NT2/D1 (cell line): ENCODE measurements at regions not wholly inside any gene's neighbourhood (a gene's known extent, or its start where the extent isn't known, plus 50 kb on each side); places are given as distances from the start of the nearest gene placed in this dataset.

Experiments used
- SUZ12 ChIP-seq: IDR thresholded peaks from 2 replicates; pipeline ENCODE4 v1.6.1; 2011; ENCODE audit not compliant: insufficient read length, insufficient read depth; ENCODE audit errors: extremely low read depth
- YY1 ChIP-seq: IDR thresholded peaks from 2 replicates; pipeline ENCODE4 v1.6.1; 2011; ENCODE audit not compliant: insufficient read length, insufficient read depth

DNA sequence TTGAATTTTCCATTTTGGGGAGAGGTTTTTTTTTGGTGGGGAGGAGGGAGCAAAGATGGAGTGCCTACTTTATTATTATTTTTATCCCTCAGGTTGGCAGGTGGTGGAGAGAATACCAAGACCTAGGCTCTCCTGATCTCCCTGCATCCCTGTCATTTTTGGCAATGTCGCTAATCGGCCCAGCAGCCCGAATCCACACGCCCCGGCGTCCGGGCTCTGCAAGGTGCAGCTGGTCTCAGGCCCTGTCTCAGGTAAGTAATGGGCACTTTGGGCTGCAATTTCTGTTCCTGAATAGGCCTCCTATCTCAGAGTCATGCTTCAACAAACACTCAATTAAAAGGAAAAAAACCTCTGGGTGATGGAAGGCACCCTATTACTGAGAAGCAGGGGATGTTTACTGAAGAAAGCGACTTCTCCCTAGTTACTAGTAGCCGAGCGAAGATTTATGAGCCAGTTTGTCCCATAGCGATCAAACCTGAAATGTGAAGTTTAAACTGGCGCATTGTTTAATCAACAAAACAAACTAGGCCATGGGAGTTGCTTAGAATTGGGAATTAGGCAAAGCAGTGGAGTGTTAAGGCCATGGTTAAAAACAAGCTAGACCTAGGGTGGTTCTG is 137.8 kb downstream of the RWDD3 start:
- no peak for TF ChIP-seq YY1
- no peak for TF ChIP-seq SUZ12
